BLaER1 treated with 17β-estradiol and CSF1 and Interleukin-3, amounts not matched to agents 10 nM and 100 nM (cell line): ENCODE measurements at regions not wholly inside any gene's neighbourhood (a gene's known extent, or its start where the extent isn't known, plus 50 kb on each side); places are given as distances from the start of the nearest gene placed in this dataset.
"Not testable (repeated sequence)": the region's sequence is repeated elsewhere in the genome, so short reads cannot be mapped to it uniquely, and the experiment has no call there.

ENCODE experiments used
- H3K27ac ChIP-seq, 11 experiments: shearing (Covaris generic); formaldehyde crosslinking; 2 replicates each; pipeline ENCODE4 v1.8.1; 2022
- H3K27me3 ChIP-seq, 11 experiments: shearing (Covaris generic); formaldehyde crosslinking; 2 replicates each; pipeline ENCODE4 v1.8.1; 2022
- H3K36me3 ChIP-seq, 11 experiments: shearing (Covaris generic); formaldehyde crosslinking; 2 replicates each; pipeline ENCODE4 v1.8.1; 2022
- H3K4me1 ChIP-seq, 10 experiments: shearing (Covaris generic); formaldehyde crosslinking; 2 replicates each; pipeline ENCODE4 v1.8.1; 2022
- H3K4me2 ChIP-seq, 11 experiments: shearing (Covaris generic); formaldehyde crosslinking; 2 replicates each; pipeline ENCODE4 v1.8.1; 2022
- H3K4me3 ChIP-seq, 10 experiments: shearing (Covaris generic); formaldehyde crosslinking; 2 replicates each; pipeline ENCODE4 v1.8.1; 2022
- H3K9ac ChIP-seq, 11 experiments: shearing (Covaris generic); formaldehyde crosslinking; 2 replicates each; pipeline ENCODE4 v1.8.1; 2022
- H3K9me3 ChIP-seq, 11 experiments: shearing (Covaris generic); formaldehyde crosslinking; replicated peaks in 1 of 11; 2 replicates each; pipeline ENCODE4 v1.8.1; 2022
- H4K20me1 ChIP-seq, 11 experiments: shearing (Covaris generic); formaldehyde crosslinking; 2 replicates each; pipeline ENCODE4 v1.8.1; 2022
- Cebpa-rat ChIP-seq, 11 experiments: shearing (Covaris generic); IDR thresholded peaks; 2 replicates each; pipeline ENCODE4 v1.8.1; 2022

- no peak overlapping the region for H3K4me3 ChIP-seq
- H3K27ac ChIP-seq: no peak overlapping the region
- no peak overlapping the region for H3K4me2 ChIP-seq
- no peaks in the 10 kb centered on the region for H4K20me1 ChIP-seq
- peaks cover 0 to 16% (median 0%) of the 10 kb centered on the region in 11 experiments; a peak in 4 of 22 replicates for H3K27me3 ChIP-seq
- no peak overlapping the region for H3K9ac ChIP-seq
- TF ChIP-seq Cebpa-rat (IDR thresholded peaks at IDR 0.05): no peak
- H3K36me3 ChIP-seq: no peaks in the 10 kb centered on the region
- no peaks in the 10 kb centered on the region for H3K9me3 ChIP-seq
- peaks cover 0 to 20% (median 8%) of the 10 kb centered on the region in 10 experiments; a peak in 13 of 20 replicates for H3K4me1 ChIP-seq
These were observed 1271.2 kb upstream of the ADGRL2 start for GRCh38 chr1:80529546-80529945.

- Histone ChIP-seq H3K9ac (no peak overlapping the region), H3K4me3 (no peak overlapping the region), H3K9me3 (no peaks in the 10 kb centered on the region), H3K27ac (no peak overlapping the region), H3K36me3 (no peaks in the 10 kb centered on the region), H3K4me1 (peaks cover 0 to 5% (median 0%) of the 10 kb centered on the region in 10 experiments; a peak in 1 of 20 replicates), H3K4me2 (no peak overlapping the region), H4K20me1 (no peaks in the 10 kb centered on the region), H3K27me3 (no peaks in the 10 kb centered on the region)
- no peak for TF ChIP-seq Cebpa-rat (IDR thresholded peaks at IDR 0.05)
These were observed 1276.9 kb upstream of the ADGRL2 start for GRCh38 chr1:80523861-80524260.

GRCh38 chr1:80523071-80523470, 1277.7 kb upstream of the ADGRL2 start:
- H3K9me3 ChIP-seq, H3K4me1 ChIP-seq, H4K20me1 ChIP-seq, H3K27me3 ChIP-seq, H3K27ac ChIP-seq, H3K9ac ChIP-seq, H3K4me3 ChIP-seq, H3K4me2 ChIP-seq, H3K36me3 ChIP-seq: not testable (repeated sequence)

- Histone ChIP-seq H4K20me1 (no peaks in the 10 kb centered on the region), H3K27ac (no peak overlapping the region), H3K4me1 (peaks cover 0 to 5% (median 0%) of the 10 kb centered on the region in 10 experiments; a peak in 1 of 20 replicates), H3K4me3 (no peak overlapping the region), H3K9me3 (no peaks in the 10 kb centered on the region), H3K9ac (no peak overlapping the region), H3K4me2 (no peak overlapping the region), H3K27me3 (no peaks in the 10 kb centered on the region), H3K36me3 (no peaks in the 10 kb centered on the region)
- TF ChIP-seq Cebpa-rat (IDR thresholded peaks at IDR 0.05): no peak
These were observed 1279.8 kb upstream of the ADGRL2 start for GRCh38 chr1:80520949-80521348.

GRCh38 chr1:80517062-80517461, 1283.7 kb upstream of the ADGRL2 start:
- H3K27ac ChIP-seq: no peak overlapping the region
- H3K36me3 ChIP-seq: no peaks in the 10 kb centered on the region
- no peak for TF ChIP-seq Cebpa-rat (IDR thresholded peaks at IDR 0.05)
- H3K27me3 ChIP-seq: no peaks in the 10 kb centered on the region
- no peak overlapping the region for H3K4me3 ChIP-seq
- no peak overlapping the region for H3K9ac ChIP-seq
- no peaks in the 10 kb centered on the region for H3K4me1 ChIP-seq
- H3K9me3 ChIP-seq: peaks cover 0 to 8% (median 0%) of the 10 kb centered on the region in 11 experiments; a peak in 2 of 22 replicates
- H4K20me1 ChIP-seq: no peaks in the 10 kb centered on the region
- H3K4me2 ChIP-seq: no peak overlapping the region

- Histone ChIP-seq H4K20me1 (no peaks in the 10 kb centered on the region), H3K36me3 (no peaks in the 10 kb centered on the region), H3K4me1 (no peaks in the 10 kb centered on the region), H3K9me3 (peaks cover 0 to 8% (median 0%) of the 10 kb centered on the region in 11 experiments; a peak in 2 of 22 replicates), H3K4me3 (no peak overlapping the region), H3K27ac (no peak overlapping the region), H3K27me3 (no peaks in the 10 kb centered on the region), H3K9ac (no peak overlapping the region), H3K4me2 (no peak overlapping the region)
- TF ChIP-seq Cebpa-rat (IDR thresholded peaks at IDR 0.05): no peak
These were observed 1290.7 kb upstream of the ADGRL2 start for GRCh38 chr1:80509965-80510522.

GRCh38 chr1:80506216-80506615, 1294.5 kb upstream of the ADGRL2 start:
- Histone ChIP-seq H3K9ac (no peak overlapping the region), H3K9me3 (peaks cover 0 to 3% (median 0%) of the 10 kb centered on the region in 11 experiments; a peak in 1 of 22 replicates), H3K36me3 (no peaks in the 10 kb centered on the region), H3K4me3 (no peak overlapping the region), H4K20me1 (no peaks in the 10 kb centered on the region), H3K27me3 (no peaks in the 10 kb centered on the region), H3K4me1 (no peaks in the 10 kb centered on the region), H3K4me2 (no peak overlapping the region), H3K27ac (no peak overlapping the region)
- no peak for TF ChIP-seq Cebpa-rat (IDR thresholded peaks at IDR 0.05)

GRCh38 chr1:80498673-80499072, 1302.1 kb upstream of the ADGRL2 start:
- Histone ChIP-seq H3K27ac (no peak overlapping the region), H3K4me2 (no peak overlapping the region), H4K20me1 (no peaks in the 10 kb centered on the region), H3K4me1 (no peaks in the 10 kb centered on the region), H3K9me3 (peaks cover 0 to 4% (median 0%) of the 10 kb centered on the region in 11 experiments; a peak in 1 of 22 replicates), H3K27me3 (no peaks in the 10 kb centered on the region), H3K4me3 (no peak overlapping the region), H3K36me3 (no peaks in the 10 kb centered on the region), H3K9ac (no peak overlapping the region)
- no peak for TF ChIP-seq Cebpa-rat (IDR thresholded peaks at IDR 0.05)

- Histone ChIP-seq H3K9ac (no peak overlapping the region), H3K4me3 (no peak overlapping the region), H3K9me3 (no peaks in the 10 kb centered on the region), H3K27me3 (no peaks in the 10 kb centered on the region), H3K27ac (no peak overlapping the region), H4K20me1 (no peaks in the 10 kb centered on the region), H3K4me1 (0 out of 20 replicates have a peak, but pooled peaks cover 0 to 3% (median 0%) of the 10 kb centered on the region in 10 experiments), H3K36me3 (no peaks in the 10 kb centered on the region), H3K4me2 (no peak overlapping the region)
- no peak for TF ChIP-seq Cebpa-rat (IDR thresholded peaks at IDR 0.05)
These were observed 1304.9 kb upstream of the ADGRL2 start for GRCh38 chr1:80495806-80496205.

- Histone ChIP-seq H3K9me3 (no peaks in the 10 kb centered on the region), H3K4me3 (no peak overlapping the region), H3K4me1 (no peaks in the 10 kb centered on the region), H3K36me3 (no peaks in the 10 kb centered on the region), H3K4me2 (no peak overlapping the region), H3K9ac (no peak overlapping the region), H4K20me1 (no peaks in the 10 kb centered on the region), H3K27ac (no peak overlapping the region), H3K27me3 (no peaks in the 10 kb centered on the region)
- no peak for TF ChIP-seq Cebpa-rat (IDR thresholded peaks at IDR 0.05)
These were observed 1328.6 kb upstream of the ADGRL2 start for GRCh38 chr1:80472145-80472544.
